H1 (cell line): ENCODE measurements at regions not wholly inside any gene's neighbourhood (a gene's known extent, or its start where the extent isn't known, plus 50 kb on each side); places are given as distances from the start of the nearest gene placed in this dataset.

Experiments
- BRCA1 ChIP-seq: IDR thresholded peaks from 2 replicates; pipeline ENCODE4 v1.6.1; 2012; ENCODE audit warnings: low read depth, low read length, improper control_type of control experiment
- CBX8 ChIP-seq: fragments of 300-800, 300-1000 bp; sonication (generic); IDR thresholded peaks from 2 replicates; pipeline ENCODE4 v1.7.1; 2016; ENCODE audit warnings: low read depth, low read length, borderline replicate concordance
- MAFK ChIP-seq: IDR thresholded peaks from 2 replicates; pipeline ENCODE4 v1.6.1; 2012; ENCODE audit warnings: low read depth, mild to moderate bottlenecking, improper control_type of control experiment, low read length
- NRF1 ChIP-seq: IDR thresholded peaks from 2 replicates; pipeline ENCODE4 v1.6.1; 2011; ENCODE audit warnings: mild to moderate bottlenecking, low read depth, low read length, improper control_type of control experiment
- POLR2A ChIP-seq, 2 experiments: IDR thresholded peaks; 1 replicate in 1 of 2; 2 replicates in 1 of 2; pipeline ENCODE4 v1.6.1; 2011; ENCODE audit warnings: low read depth in 2 of 2, low read length in 2 of 2, mild to moderate bottlenecking in 2 of 2; ENCODE audit errors: control extremely low read depth in 1 of 2
- POLR2AphosphoS5 ChIP-seq: IDR thresholded peaks from 2 replicates; pipeline ENCODE4 v1.6.1; 2011; ENCODE audit warnings: low read depth, low read length
- RAD21 ChIP-seq, 2 experiments: IDR thresholded peaks in 1 of 2; conservative IDR thresholded peaks in 1 of 2; 2 replicates each; pipeline ENCODE4 v1.6.1; 2011; ENCODE audit warnings: low read depth in 2 of 2, low read length in 2 of 2, improper control_type of control experiment in 1 of 2, inconsistent platforms in 1 of 2, mild to moderate bottlenecking in 1 of 2, moderate library complexity in 1 of 2
- TAF1 ChIP-seq: IDR thresholded peaks from 2 replicates; pipeline ENCODE4 v1.6.1; 2011; ENCODE audit warnings: mild to moderate bottlenecking, low read depth, low read length
- YY1 ChIP-seq: IDR thresholded peaks from 2 replicates; pipeline ENCODE4 v1.6.1; 2011; ENCODE audit warnings: low read depth, mild to moderate bottlenecking, low read length
- TF ChIP-seq, protein P1 (sequence below): IDR thresholded peaks from 2 replicates; pipeline ENCODE4 v1.6.1; 2011; ENCODE audit warnings: low read length, improper control_type of control experiment
- TF ChIP-seq, protein P2 (sequence below): IDR thresholded peaks from 2 replicates; pipeline ENCODE4 v1.6.1; 2012; ENCODE audit warnings: low read length, inconsistent platforms
- TF ChIP-seq, protein P3 (sequence below), 3 experiments: IDR thresholded peaks; 1 replicate in 2 of 3; 2 replicates in 1 of 3; pipeline versions ENCODE4 v1.5.1 to v1.6.1; 2011; ENCODE audit warnings: low read length in 3 of 3, mild to moderate bottlenecking in 3 of 3, inconsistent platforms in 2 of 3, low read depth in 1 of 3, moderate library complexity in 1 of 3; ENCODE audit not compliant: insufficient read depth in 1 of 3; ENCODE audit errors: control extremely low read depth in 1 of 3
- TF ChIP-seq, protein P4 (sequence below): IDR thresholded peaks from 2 replicates; pipeline ENCODE4 v1.6.1; 2011; ENCODE audit warnings: low read depth, mild to moderate bottlenecking, low read length; ENCODE audit not compliant: insufficient read depth

DNA sequence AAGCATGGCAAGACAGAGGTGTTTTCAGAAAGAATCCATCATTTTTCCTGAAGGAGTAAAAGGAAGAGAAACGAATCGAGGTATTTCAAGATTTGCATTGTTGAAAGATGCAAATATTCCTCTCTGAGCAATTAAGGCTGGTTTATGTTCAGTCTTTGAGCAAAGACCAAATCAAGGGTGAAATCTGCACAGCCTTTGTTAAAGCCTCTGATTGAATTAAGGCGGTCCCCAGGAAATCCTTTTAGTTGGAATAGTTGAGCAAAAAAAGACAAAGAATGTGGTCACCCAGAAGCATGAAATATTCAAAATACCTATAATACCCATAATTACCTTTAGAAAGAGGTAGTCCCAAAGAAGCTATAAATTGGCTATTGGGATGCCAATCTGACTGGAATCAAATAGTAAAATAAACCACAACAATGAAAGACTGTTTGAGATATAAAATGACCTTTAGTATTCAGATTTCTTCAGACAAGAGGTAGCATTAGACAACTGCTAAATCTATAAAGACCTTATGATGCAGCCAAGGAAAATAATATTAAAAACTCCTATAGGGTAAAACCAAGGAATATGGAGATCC lies 1218.1 kb downstream of the ROBO2 start:
- TF ChIP-seq NRF1 (no peak), YY1 (no peak), TAF1 (no peak), POLR2A (IDR thresholded peaks at IDR 0.05; ENCODE audit: control extremely low read depth in 1 of 2, low read depth in 2 of 2, low read length in 2 of 2) (no peak), MAFK (no peak), POLR2AphosphoS5 (no peak), RAD21 (IDR thresholded peaks at IDR 0.05 in 1 of 2, conservative IDR thresholded peaks at IDR 0.05 in 1 of 2; ENCODE audit: low read depth in 2 of 2, low read length in 2 of 2) (no peak), BRCA1 (no peak), CBX8 (no peak)
- TF ChIP-seq, protein P1, sequence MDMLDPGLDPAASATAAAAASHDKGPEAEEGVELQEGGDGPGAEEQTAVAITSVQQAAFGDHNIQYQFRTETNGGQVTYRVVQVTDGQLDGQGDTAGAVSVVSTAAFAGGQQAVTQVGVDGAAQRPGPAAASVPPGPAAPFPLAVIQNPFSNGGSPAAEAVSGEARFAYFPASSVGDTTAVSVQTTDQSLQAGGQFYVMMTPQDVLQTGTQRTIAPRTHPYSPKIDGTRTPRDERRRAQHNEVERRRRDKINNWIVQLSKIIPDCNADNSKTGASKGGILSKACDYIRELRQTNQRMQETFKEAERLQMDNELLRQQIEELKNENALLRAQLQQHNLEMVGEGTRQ, result no peak
- TF ChIP-seq, protein P2, sequence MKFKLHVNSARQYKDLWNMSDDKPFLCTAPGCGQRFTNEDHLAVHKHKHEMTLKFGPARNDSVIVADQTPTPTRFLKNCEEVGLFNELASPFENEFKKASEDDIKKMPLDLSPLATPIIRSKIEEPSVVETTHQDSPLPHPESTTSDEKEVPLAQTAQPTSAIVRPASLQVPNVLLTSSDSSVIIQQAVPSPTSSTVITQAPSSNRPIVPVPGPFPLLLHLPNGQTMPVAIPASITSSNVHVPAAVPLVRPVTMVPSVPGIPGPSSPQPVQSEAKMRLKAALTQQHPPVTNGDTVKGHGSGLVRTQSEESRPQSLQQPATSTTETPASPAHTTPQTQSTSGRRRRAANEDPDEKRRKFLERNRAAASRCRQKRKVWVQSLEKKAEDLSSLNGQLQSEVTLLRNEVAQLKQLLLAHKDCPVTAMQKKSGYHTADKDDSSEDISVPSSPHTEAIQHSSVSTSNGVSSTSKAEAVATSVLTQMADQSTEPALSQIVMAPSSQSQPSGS, result no peak
- TF ChIP-seq, protein P3, sequence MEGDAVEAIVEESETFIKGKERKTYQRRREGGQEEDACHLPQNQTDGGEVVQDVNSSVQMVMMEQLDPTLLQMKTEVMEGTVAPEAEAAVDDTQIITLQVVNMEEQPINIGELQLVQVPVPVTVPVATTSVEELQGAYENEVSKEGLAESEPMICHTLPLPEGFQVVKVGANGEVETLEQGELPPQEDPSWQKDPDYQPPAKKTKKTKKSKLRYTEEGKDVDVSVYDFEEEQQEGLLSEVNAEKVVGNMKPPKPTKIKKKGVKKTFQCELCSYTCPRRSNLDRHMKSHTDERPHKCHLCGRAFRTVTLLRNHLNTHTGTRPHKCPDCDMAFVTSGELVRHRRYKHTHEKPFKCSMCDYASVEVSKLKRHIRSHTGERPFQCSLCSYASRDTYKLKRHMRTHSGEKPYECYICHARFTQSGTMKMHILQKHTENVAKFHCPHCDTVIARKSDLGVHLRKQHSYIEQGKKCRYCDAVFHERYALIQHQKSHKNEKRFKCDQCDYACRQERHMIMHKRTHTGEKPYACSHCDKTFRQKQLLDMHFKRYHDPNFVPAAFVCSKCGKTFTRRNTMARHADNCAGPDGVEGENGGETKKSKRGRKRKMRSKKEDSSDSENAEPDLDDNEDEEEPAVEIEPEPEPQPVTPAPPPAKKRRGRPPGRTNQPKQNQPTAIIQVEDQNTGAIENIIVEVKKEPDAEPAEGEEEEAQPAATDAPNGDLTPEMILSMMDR (IDR thresholded peaks at IDR 0.05; ENCODE audit: control extremely low read depth in 1 of 3, insufficient read depth in 1 of 3, low read depth in 1 of 3, low read length in 3 of 3), result no peak
- TF ChIP-seq, protein P4, sequence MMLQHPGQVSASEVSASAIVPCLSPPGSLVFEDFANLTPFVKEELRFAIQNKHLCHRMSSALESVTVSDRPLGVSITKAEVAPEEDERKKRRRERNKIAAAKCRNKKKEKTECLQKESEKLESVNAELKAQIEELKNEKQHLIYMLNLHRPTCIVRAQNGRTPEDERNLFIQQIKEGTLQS, result no peak
